ENCODE measurements at regions not wholly inside any gene's neighbourhood (a gene's known extent, or its start where the extent isn't known, plus 50 kb on each side); places are given as distances from the start of the nearest gene placed in this dataset.

DNA sequence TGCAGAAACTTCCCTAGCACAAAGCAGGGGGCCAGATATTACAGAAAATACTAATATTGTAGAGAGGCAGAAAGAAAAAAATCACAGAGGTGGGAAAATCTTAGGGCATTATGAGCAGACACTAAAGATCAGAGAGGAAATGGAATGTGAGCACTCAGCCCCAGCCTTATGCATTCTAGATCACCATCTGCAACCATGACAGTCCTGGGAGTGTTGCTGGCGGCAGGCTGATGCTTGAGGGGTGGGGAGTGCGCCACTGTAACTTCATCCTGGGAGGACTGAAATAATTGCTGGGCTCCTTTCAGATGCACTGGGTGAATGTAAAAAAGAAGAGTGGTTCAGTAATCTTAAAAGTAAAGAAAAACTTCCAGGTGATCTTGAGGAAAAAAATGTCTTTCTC is 427.6 kb upstream of the SEMA6D start:
- TF ChIP-seq, protein P1, sequence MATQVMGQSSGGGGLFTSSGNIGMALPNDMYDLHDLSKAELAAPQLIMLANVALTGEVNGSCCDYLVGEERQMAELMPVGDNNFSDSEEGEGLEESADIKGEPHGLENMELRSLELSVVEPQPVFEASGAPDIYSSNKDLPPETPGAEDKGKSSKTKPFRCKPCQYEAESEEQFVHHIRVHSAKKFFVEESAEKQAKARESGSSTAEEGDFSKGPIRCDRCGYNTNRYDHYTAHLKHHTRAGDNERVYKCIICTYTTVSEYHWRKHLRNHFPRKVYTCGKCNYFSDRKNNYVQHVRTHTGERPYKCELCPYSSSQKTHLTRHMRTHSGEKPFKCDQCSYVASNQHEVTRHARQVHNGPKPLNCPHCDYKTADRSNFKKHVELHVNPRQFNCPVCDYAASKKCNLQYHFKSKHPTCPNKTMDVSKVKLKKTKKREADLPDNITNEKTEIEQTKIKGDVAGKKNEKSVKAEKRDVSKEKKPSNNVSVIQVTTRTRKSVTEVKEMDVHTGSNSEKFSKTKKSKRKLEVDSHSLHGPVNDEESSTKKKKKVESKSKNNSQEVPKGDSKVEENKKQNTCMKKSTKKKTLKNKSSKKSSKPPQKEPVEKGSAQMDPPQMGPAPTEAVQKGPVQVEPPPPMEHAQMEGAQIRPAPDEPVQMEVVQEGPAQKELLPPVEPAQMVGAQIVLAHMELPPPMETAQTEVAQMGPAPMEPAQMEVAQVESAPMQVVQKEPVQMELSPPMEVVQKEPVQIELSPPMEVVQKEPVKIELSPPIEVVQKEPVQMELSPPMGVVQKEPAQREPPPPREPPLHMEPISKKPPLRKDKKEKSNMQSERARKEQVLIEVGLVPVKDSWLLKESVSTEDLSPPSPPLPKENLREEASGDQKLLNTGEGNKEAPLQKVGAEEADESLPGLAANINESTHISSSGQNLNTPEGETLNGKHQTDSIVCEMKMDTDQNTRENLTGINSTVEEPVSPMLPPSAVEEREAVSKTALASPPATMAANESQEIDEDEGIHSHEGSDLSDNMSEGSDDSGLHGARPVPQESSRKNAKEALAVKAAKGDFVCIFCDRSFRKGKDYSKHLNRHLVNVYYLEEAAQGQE (IDR thresholded peaks at IDR 0.05; ENCODE audit: insufficient read depth in 1 of 2, low read depth in 2 of 2, low read length in 2 of 2) = no peak
- TF ChIP-seq TAF1 (IDR thresholded peaks at IDR 0.05; ENCODE audit: borderline replicate concordance, insufficient read depth, low read length) = no peak
